HepG2 (cell line): ENCODE measurements at regions not wholly inside any gene's neighbourhood (a gene's known extent, or its start where the extent isn't known, plus 50 kb on each side); places are given as distances from the start of the nearest gene placed in this dataset.

ENCODE experiments used
- ATAC-seq: fragments of 200-7000 bp; cut with Tn5 transposase; 3 replicates; pipeline ENCODE4 v1.9.1; 2020; ENCODE audit warnings: mild to moderate bottlenecking, moderate library complexity
- BruUV-seq: library from RNA; stranded (reverse); fragments of 400-500 nt; replicated peaks from 2 replicates; lab custom pipeline; 2021; lab: Mats Ljungman, UMichigan
- CTCF ChIA-PET: fragments of 300-600 bp; formaldehyde crosslinking; extraction: SDS; loops from one replicate; lab custom pipeline; 2021; ENCODE audit warnings: low total read pairs, inconsistent platforms, low intra/inter-chr PET ratio; lab: Yijun Ruan, JAX
- POLR2A ChIA-PET: fragments of 350-600 bp; sonication (Branson Sonifier 250); formaldehyde crosslinking; loops from one replicate; lab custom pipeline; 2020; ENCODE audit warnings: antibody characterized with exemption, inconsistent platforms; lab: Yijun Ruan, JAX
- DNase-seq: peaks from one replicate; pipeline ENCODE4 v3.0.0-alpha.2; 2015; ENCODE audit warnings: low spot score
- FAIRE-seq: peaks from 3 replicates; lab custom pipeline; 2011; peaks lifted over from hg19 to GRCh38; lab: Jason Lieb, UNC
- H2AFZ ChIP-seq: one replicate; pipeline ENCODE4 v1.6.1; 2011; ENCODE audit warnings: low read length, inconsistent platforms
- H3K27ac ChIP-seq: fragments of 300-600 bp; 3 replicates; pipeline ENCODE4 v1.8.0; 2011; ENCODE audit warnings: mixed run types, mild to moderate bottlenecking, mixed read lengths, low read length, inconsistent platforms; ENCODE audit not compliant: insufficient read depth; ENCODE audit errors: extremely low read length
- H3K27me3 ChIP-seq, 2 experiments: fragments of 200-600 bp in 1 of 2; 2 replicates in 1 of 2; 3 replicates in 1 of 2; pipeline versions ENCODE4 v1.6.0 to v1.8.0; 2011; ENCODE audit warnings: low read length in 2 of 2, mild to moderate bottlenecking in 2 of 2, moderate library complexity in 2 of 2, inconsistent platforms in 1 of 2; ENCODE audit not compliant: insufficient read depth in 2 of 2, control insufficient read depth in 1 of 2
- H3K36me3 ChIP-seq, 2 experiments: fragments of 200-600 bp in 1 of 2; replicated peaks in 1 of 2; 2 replicates in 1 of 2; 3 replicates in 1 of 2; pipeline versions ENCODE4 v1.5.1 to v1.8.0; 2011; ENCODE audit warnings: low read length in 2 of 2, inconsistent platforms in 1 of 2; ENCODE audit not compliant: insufficient read depth in 2 of 2, control insufficient read depth in 1 of 2
- H3K4me1 ChIP-seq: 2 replicates; pipeline ENCODE4 v1.5.1; 2012; ENCODE audit warnings: low read length, inconsistent platforms; ENCODE audit not compliant: insufficient read depth
- H3K4me2 ChIP-seq: 2 replicates; pipeline ENCODE4 v1.6.0; 2011; ENCODE audit warnings: low read depth, low read length, inconsistent platforms
- H3K4me3 ChIP-seq, 3 experiments: fragments of 200-600 bp in 1 of 3; sonication (generic), shearing (Covaris generic) in 1 of 3; replicated peaks in 1 of 3; 2 replicates each; pipeline ENCODE4 v1.5.1; 2011 to 2016; ENCODE audit warnings: low read length in 3 of 3, inconsistent platforms in 2 of 3, low read depth in 2 of 3, mild to moderate bottlenecking in 2 of 3, control low read depth in 1 of 3, mixed read lengths in 1 of 3; ENCODE audit not compliant: insufficient read depth in 1 of 3
- H3K79me2 ChIP-seq: one replicate; pipeline ENCODE4 v1.6.1; 2011; ENCODE audit warnings: low read length, inconsistent platforms; ENCODE audit not compliant: insufficient read depth
- H3K9ac ChIP-seq: 2 replicates; pipeline ENCODE4 v1.6.0; 2011; ENCODE audit warnings: mild to moderate bottlenecking, low read depth, low read length, inconsistent platforms; ENCODE audit not compliant: insufficient read depth
- H3K9me3 ChIP-seq: 2 replicates; pipeline ENCODE4 v1.5.1; 2012; ENCODE audit warnings: mild to moderate bottlenecking, low read length
- H4K20me1 ChIP-seq: 2 replicates; pipeline ENCODE4 v1.6.0; 2011; ENCODE audit warnings: inconsistent platforms, mild to moderate bottlenecking, low read length, moderate library complexity; ENCODE audit not compliant: insufficient read depth
- ERF ChIP-seq: IDR thresholded peaks from 2 replicates; pipeline ENCODE4 v1.6.1; 2018; ENCODE audit warnings: missing biosample characterization, missing genetic modification reagents
- GLI4 ChIP-seq: sonication (generic); formaldehyde crosslinking; IDR thresholded peaks from 2 replicates; pipeline ENCODE4 v1.5.1; 2020; ENCODE audit warnings: missing genetic modification reagents, mild to moderate bottlenecking, moderate library complexity, borderline replicate concordance
- KDM2A ChIP-seq: sonication (generic); formaldehyde crosslinking; IDR thresholded peaks from 2 replicates; pipeline ENCODE4 v1.4.0; 2020; ENCODE audit warnings: low read depth, missing genetic modification reagents, borderline replicate concordance
- NFYC ChIP-seq: IDR thresholded peaks from 2 replicates; pipeline ENCODE4 v1.6.1; 2016; ENCODE audit warnings: missing genetic modification reagents, missing compliant biosample characterization
- PAX8 ChIP-seq: sonication (generic); formaldehyde crosslinking; IDR thresholded peaks from 2 replicates; pipeline ENCODE4 v1.8.0; 2022; ENCODE audit warnings: mild to moderate bottlenecking, missing genetic modification reagents, borderline replicate concordance
- PCBP2 ChIP-seq: fragments of 200-400 bp; formaldehyde crosslinking; optimal IDR thresholded peaks from 2 replicates; pipeline ENCODE3; 2018; ENCODE audit warnings: low read length, low read depth; ENCODE audit not compliant: poor library complexity, severe bottlenecking
- PHF20 ChIP-seq: sonication (generic); formaldehyde crosslinking; IDR thresholded peaks from 2 replicates; pipeline ENCODE4 v1.5.0; 2020; ENCODE audit warnings: mild to moderate bottlenecking, missing genetic modification reagents
- POGZ ChIP-seq: sonication (generic); formaldehyde crosslinking; IDR thresholded peaks from 2 replicates; pipeline ENCODE4 v1.4.0; 2020; ENCODE audit warnings: mild to moderate bottlenecking, missing genetic modification reagents
- THAP11 ChIP-seq: IDR thresholded peaks from 2 replicates; pipeline ENCODE4 v1.6.1; 2016; ENCODE audit warnings: missing biosample characterization, missing genetic modification reagents
- ZNF136 ChIP-seq: sonication (generic); formaldehyde crosslinking; IDR thresholded peaks from 2 replicates; pipeline ENCODE4 v1.8.1; 2022; ENCODE audit warnings: low read depth, mild to moderate bottlenecking, moderate library complexity, missing genetic modification reagents
- ZNF20 ChIP-seq: sonication (generic); formaldehyde crosslinking; IDR thresholded peaks from 2 replicates; pipeline ENCODE4 v1.4.0; 2020; ENCODE audit warnings: mild to moderate bottlenecking, moderate library complexity, missing genetic modification reagents
- ZNF615 ChIP-seq: sonication (generic); formaldehyde crosslinking; IDR thresholded peaks from 2 replicates; pipeline ENCODE4 v1.5.0; 2020; ENCODE audit warnings: mild to moderate bottlenecking, missing genetic modification reagents, borderline replicate concordance
- ZNF782 ChIP-seq: sonication (generic); formaldehyde crosslinking; IDR thresholded peaks from 2 replicates; pipeline ENCODE4 v1.4.0; 2020; ENCODE audit warnings: missing genetic modification reagents, mild to moderate bottlenecking, borderline replicate concordance
- ZSCAN12 ChIP-seq: sonication (generic); formaldehyde crosslinking; IDR thresholded peaks from 2 replicates; pipeline ENCODE4 v1.9.0; 2021; ENCODE audit warnings: mild to moderate bottlenecking, missing genetic modification reagents
- ZSCAN20 ChIP-seq: sonication (generic); formaldehyde crosslinking; IDR thresholded peaks from 2 replicates; pipeline ENCODE4 v1.4.0; 2020; ENCODE audit warnings: missing genetic modification reagents, mild to moderate bottlenecking, borderline replicate concordance
- ZSCAN30 ChIP-seq: sonication (generic); formaldehyde crosslinking; IDR thresholded peaks from 2 replicates; pipeline ENCODE4 v1.5.0; 2020; ENCODE audit warnings: mild to moderate bottlenecking, missing genetic modification reagents
- WGBS: methylation state at CpG from one replicate; pipeline ENCODE4 v1.1.6; 2017; ENCODE audit warnings: low lambda C conversion rate; 5-methylcytosine and 5-hydroxymethylcytosine counted together
- in situ Hi-C: cut with HindIII; loops from 2 replicates; pipeline ENCODE4 v1.10.0; 2017; ENCODE audit warnings: low pct_unique_long_range_greater_than_20kb; ENCODE audit not compliant: extremely low pct_ligation_motif_present
- intact Hi-C: fragments of 100-400 bp; cut with micrococcal nuclease; formaldehyde crosslinking; loops from one replicate; pipeline ENCODE4 v1.10.0; 2022; ENCODE audit not compliant: unreplicated experiment
- TF ChIP-seq, protein P1 (sequence below): sonication (generic); formaldehyde crosslinking; IDR thresholded peaks from 2 replicates; pipeline ENCODE4 v1.9.0; 2021; ENCODE audit warnings: missing genetic modification reagents, borderline replicate concordance
- TF ChIP-seq, protein P2 (sequence below): sonication (generic); formaldehyde crosslinking; IDR thresholded peaks from 2 replicates; pipeline ENCODE4 v1.8.0; 2023; ENCODE audit warnings: mild to moderate bottlenecking, missing genetic modification reagents

DNA sequence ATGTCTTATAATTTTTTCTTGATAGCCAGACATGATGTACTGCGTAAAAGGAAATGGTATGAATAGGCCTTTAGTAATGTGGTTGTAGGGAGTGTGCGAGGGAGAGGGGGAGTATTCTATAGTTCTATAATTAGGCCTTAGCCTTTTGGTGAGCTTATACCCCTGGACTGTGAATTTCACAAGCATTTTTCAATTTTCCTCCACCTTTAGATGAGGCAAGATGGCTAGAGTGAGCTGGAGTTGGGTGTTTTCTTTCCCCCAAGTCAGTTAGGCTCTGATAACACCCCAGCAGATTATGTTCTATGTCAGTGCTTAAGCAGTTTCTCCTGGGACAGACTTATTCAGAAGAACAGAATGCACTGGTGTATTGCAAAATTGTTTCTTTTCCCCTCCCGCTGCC is 210.2 kb upstream of the NPY2R start:
- Histone ChIP-seq H3K36me3 (no peaks in the 10 kb centered on the region), H3K9ac (no peak overlapping the region), H3K27ac (no peak overlapping the region), H2AFZ (no peak overlapping the region), H3K79me2 (no peaks in the 10 kb centered on the region), H4K20me1 (no peaks in the 10 kb centered on the region), H3K9me3 (no peaks in the 10 kb centered on the region), H3K27me3 (no peaks in the 10 kb centered on the region), H3K4me3 (no peak overlapping the region), H3K4me1 (peaks cover 22% of the 10 kb centered on the region), H3K4me2 (no peak overlapping the region)
- BruUV-seq, result no TSS peak
- CTCF ChIA-PET, result no interaction called here
- intact Hi-C loops, result no loop called here
- ATAC-seq (no peak), FAIRE-seq (no peak), DNase-seq (no peak)
- TF ChIP-seq, protein P1, sequence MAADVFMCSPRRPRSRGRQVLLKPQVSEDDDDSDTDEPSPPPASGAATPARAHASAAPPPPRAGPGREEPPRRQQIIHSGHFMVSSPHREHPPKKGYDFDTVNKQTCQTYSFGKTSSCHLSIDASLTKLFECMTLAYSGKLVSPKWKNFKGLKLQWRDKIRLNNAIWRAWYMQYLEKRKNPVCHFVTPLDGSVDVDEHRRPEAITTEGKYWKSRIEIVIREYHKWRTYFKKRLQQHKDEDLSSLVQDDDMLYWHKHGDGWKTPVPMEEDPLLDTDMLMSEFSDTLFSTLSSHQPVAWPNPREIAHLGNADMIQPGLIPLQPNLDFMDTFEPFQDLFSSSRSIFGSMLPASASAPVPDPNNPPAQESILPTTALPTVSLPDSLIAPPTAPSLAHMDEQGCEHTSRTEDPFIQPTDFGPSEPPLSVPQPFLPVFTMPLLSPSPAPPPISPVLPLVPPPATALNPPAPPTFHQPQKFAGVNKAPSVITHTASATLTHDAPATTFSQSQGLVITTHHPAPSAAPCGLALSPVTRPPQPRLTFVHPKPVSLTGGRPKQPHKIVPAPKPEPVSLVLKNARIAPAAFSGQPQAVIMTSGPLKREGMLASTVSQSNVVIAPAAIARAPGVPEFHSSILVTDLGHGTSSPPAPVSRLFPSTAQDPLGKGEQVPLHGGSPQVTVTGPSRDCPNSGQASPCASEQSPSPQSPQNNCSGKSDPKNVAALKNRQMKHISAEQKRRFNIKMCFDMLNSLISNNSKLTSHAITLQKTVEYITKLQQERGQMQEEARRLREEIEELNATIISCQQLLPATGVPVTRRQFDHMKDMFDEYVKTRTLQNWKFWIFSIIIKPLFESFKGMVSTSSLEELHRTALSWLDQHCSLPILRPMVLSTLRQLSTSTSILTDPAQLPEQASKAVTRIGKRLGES, result no peak
- TF ChIP-seq PAX8 (CRISPR knock-in tag) (no peak), ERF (CRISPR knock-in tag) (no peak), KDM2A (CRISPR knock-in tag) (no peak), ZNF136 (CRISPR knock-in tag) (no peak), ZNF615 (no peak), ZSCAN30 (CRISPR knock-in tag) (no peak), PCBP2 (no peak), ZNF782 (no peak), ZSCAN12 (CRISPR knock-in tag) (no peak), GLI4 (CRISPR knock-in tag) (no peak), ZSCAN20 (CRISPR knock-in tag) (no peak), ZNF20 (no peak), NFYC (no peak), PHF20 (CRISPR knock-in tag) (no peak), THAP11 (no peak), POGZ (CRISPR knock-in tag) (no peak)
- TF ChIP-seq, protein P2, sequence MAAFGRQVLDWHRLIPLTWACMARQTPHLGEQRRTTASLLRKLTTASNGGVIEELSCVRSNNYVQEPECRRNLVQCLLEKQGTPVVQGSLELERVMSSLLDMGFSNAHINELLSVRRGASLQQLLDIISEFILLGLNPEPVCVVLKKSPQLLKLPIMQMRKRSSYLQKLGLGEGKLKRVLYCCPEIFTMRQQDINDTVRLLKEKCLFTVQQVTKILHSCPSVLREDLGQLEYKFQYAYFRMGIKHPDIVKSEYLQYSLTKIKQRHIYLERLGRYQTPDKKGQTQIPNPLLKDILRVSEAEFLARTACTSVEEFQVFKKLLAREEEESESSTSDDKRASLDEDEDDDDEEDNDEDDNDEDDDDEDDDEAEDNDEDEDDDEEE (CRISPR knock-in tag), result no peak
- in situ Hi-C loops, result no loop called here
- 26% methylated on average over 3 of the region's 3 CpGs for WGBS
- POLR2A ChIA-PET, result no interaction called here
